Globus pallidus (tissue), 1 donor: ENCODE measurements at regions not wholly inside any gene's neighbourhood (a gene's known extent, or its start where the extent isn't known, plus 50 kb on each side); places are given as distances from the start of the nearest gene placed in this dataset.

ENCODE experiments used
- DNase-seq: peaks from one replicate; pipeline ENCODE4 v3.0.0-alpha.2; 2015; ENCODE audit warnings: low spot score

- DNase-seq, result no peak
These were observed 556.2 kb upstream of the TMPRSS15 start for GRCh38 chr21:18959817-18960216.

- DNase-seq, result no peak
These were observed 556.7 kb upstream of the TMPRSS15 start for GRCh38 chr21:18960306-18960705.

- no peak for DNase-seq
These were observed 566.8 kb upstream of the TMPRSS15 start for GRCh38 chr21:18970416-18970815.

- no peak for DNase-seq
These were observed 567.4 kb upstream of the TMPRSS15 start for GRCh38 chr21:18970941-18971340.

GRCh38 chr21:18985584-18985983 lies 582.0 kb upstream of the TMPRSS15 start:
- no peak for DNase-seq

GRCh38 chr21:18986197-18986596 lies 582.6 kb upstream of the TMPRSS15 start:
- DNase-seq, result peak; percentile 16

- DNase-seq, result no peak
These were observed 584.0 kb upstream of the TMPRSS15 start for GRCh38 chr21:18987520-18988026.

- no peak for DNase-seq
These were observed 586.4 kb upstream of the TMPRSS15 start for GRCh38 chr21:18989953-18990495.

GRCh38 chr21:18991846-18992245 lies 588.3 kb upstream of the TMPRSS15 start:
- DNase-seq, result no peak

GRCh38 chr21:19010251-19010650 lies 606.7 kb upstream of the TMPRSS15 start:
- no peak for DNase-seq

- DNase-seq, result no peak
These were observed 607.4 kb upstream of the TMPRSS15 start for GRCh38 chr21:19010996-19011395.

- no peak for DNase-seq
These were observed 607.9 kb upstream of the TMPRSS15 start for GRCh38 chr21:19011451-19011850.

GRCh38 chr21:19013916-19014315 lies 610.3 kb upstream of the TMPRSS15 start:
- DNase-seq, result no peak

- no peak for DNase-seq
These were observed 614.9 kb upstream of the TMPRSS15 start for GRCh38 chr21:19018529-19018928.

GRCh38 chr21:19022978-19023377 lies 619.4 kb upstream of the TMPRSS15 start:
- DNase-seq, result no peak

GRCh38 chr21:19026911-19027310 lies 623.3 kb upstream of the TMPRSS15 start:
- DNase-seq, result no peak

- DNase-seq, result no peak
These were observed 626.2 kb upstream of the TMPRSS15 start for GRCh38 chr21:19029816-19030215.

- DNase-seq, result no peak
These were observed 628.4 kb upstream of the TMPRSS15 start for GRCh38 chr21:19031953-19032352.

GRCh38 chr21:19034041-19034440 lies 630.5 kb upstream of the TMPRSS15 start:
- no peak for DNase-seq

GRCh38 chr21:19034560-19034959 lies 631.0 kb upstream of the TMPRSS15 start:
- no peak for DNase-seq

- DNase-seq, result no peak
These were observed 642.3 kb upstream of the TMPRSS15 start for GRCh38 chr21:19045876-19046275.

- no peak for DNase-seq
These were observed 644.6 kb upstream of the TMPRSS15 start for GRCh38 chr21:19048098-19048672.

- DNase-seq, result no peak
These were observed 646.0 kb upstream of the TMPRSS15 start for GRCh38 chr21:19049567-19049966.

GRCh38 chr21:19065164-19065563 lies 661.6 kb upstream of the TMPRSS15 start:
- DNase-seq, result no peak
